ENCODE measurements at regions not wholly inside any gene's neighbourhood (a gene's known extent, or its start where the extent isn't known, plus 50 kb on each side); places are given as distances from the start of the nearest gene placed in this dataset.

- H3K4me3 ChIP-seq (ENCODE audit: low read depth, poor library complexity, severe bottlenecking): no peak overlapping the region
- WGBS, 2 donors: 53 to 62% methylated on average over 7 of the region's 7 CpGs
- TF ChIP-seq POLR2A (IDR thresholded peaks at IDR 0.05) (no peak), CTCF (IDR thresholded peaks at IDR 0.05) (no peak)
- no peak for DNase-seq (ENCODE audit: low spot score in 2 of 2)
- intact Hi-C loops (cut with DNase I; ENCODE audit: low total_unique reads): no loop called here
These were observed 194.4 kb downstream of the DEPDC1B start for GRCh38 chr5:60505373-60506171.

DNA sequence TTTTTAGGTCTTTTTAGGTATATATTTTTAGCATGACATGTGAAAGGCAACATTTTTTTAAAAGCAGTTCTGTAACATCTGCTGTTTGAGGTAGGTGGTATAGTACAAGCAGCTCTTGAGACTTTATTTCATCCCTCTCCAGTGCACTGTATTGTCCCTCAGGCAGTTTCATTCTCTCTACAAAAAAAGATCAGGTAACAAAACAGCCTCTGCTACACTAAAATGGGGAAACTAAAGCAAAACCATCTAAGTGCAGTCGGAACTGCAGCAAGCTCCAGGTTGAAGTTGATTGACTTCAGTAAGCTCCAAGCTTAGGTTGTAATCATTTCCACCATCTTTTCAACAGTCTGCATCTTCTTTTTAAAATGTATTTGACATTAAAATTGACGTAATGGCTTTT lies 195.6 kb downstream of the DEPDC1B start:
- no peak overlapping the region for H3K4me3 ChIP-seq (ENCODE audit: low read depth, poor library complexity, severe bottlenecking)
- intact Hi-C loops (cut with DNase I; ENCODE audit: low total_unique reads): no loop called here
- no peak for DNase-seq (ENCODE audit: low spot score in 2 of 2)
- WGBS, 2 donors: 87 to 89% methylated on average over 2 of the region's 2 CpGs
- TF ChIP-seq POLR2A (IDR thresholded peaks at IDR 0.05): no peak
- TF ChIP-seq CTCF (IDR thresholded peaks at IDR 0.05): no peak

GRCh38 chr5:60503771-60504170 lies 196.2 kb downstream of the DEPDC1B start:
- DNase-seq (ENCODE audit: low spot score in 2 of 2): no peak
- TF ChIP-seq CTCF (IDR thresholded peaks at IDR 0.05): no peak
- no peak for TF ChIP-seq POLR2A (IDR thresholded peaks at IDR 0.05)
- 68 to 76% methylated on average over 2 of the region's 2 CpGs for WGBS, 2 donors
- no peak overlapping the region for H3K4me3 ChIP-seq (ENCODE audit: low read depth, poor library complexity, severe bottlenecking)
- intact Hi-C loops (cut with DNase I; ENCODE audit: low total_unique reads): no loop called here

GRCh38 chr5:60497706-60498500 lies 202.1 kb downstream of the DEPDC1B start:
- H3K4me3 ChIP-seq (ENCODE audit: low read depth, poor library complexity, severe bottlenecking): no peak overlapping the region
- TF ChIP-seq POLR2A (IDR thresholded peaks at IDR 0.05): no peak
- no peak for TF ChIP-seq CTCF (IDR thresholded peaks at IDR 0.05)
- no peak for DNase-seq (ENCODE audit: low spot score in 2 of 2)
- intact Hi-C loops (cut with DNase I; ENCODE audit: low total_unique reads): no loop called here
- 44% methylated on average over 4 of the region's 4 CpGs for WGBS, 2 donors

DNA sequence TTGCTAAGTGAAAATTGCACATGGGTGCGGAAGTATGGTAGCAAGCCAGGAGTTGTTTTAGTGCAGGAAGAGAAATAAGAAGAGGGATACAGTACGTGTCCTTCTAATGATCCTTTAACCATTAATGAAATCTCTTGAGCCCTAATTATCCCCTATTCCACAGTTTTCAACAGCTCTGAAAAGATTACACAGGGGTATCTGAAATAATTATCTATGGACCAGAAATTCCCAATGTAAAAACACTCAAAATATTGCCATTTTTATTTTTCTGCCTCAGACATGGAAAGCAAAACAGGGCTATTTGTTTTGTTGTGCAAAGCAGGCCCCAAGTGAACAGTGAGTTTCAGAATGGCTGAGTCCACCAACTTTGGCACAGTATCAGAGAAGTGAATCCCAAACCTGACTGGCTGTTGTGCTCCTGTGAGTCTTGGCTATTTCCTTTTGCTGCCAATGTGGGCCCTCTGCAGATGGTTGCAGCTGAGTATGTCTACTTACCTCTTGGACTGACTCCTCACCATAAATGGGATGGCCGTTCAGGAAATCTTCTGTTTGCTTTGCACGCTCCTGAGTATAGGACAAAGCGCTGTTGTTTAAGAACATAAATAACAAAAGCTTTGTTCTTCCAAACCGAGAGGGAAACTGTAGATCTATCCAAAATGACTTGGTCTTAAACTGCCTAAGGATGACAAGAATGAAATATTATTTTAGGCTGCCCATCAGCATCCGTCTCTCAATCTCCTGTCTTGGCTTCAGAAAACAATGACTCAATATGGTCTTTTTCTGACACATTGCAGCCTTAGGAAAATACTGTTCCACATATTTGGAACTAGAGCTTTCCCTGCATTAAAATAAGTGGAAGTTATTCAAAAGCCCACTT lies 204.1 kb downstream of the DEPDC1B start:
- TF ChIP-seq POLR2A (IDR thresholded peaks at IDR 0.05) (no peak), CTCF (IDR thresholded peaks at IDR 0.05) (no peak)
- intact Hi-C loops (cut with DNase I; ENCODE audit: low total_unique reads): no loop called here
- WGBS, 2 donors: 62 to 67% methylated on average over 7 of the region's 7 CpGs
- no peak for DNase-seq (ENCODE audit: low spot score in 2 of 2)
- no peak overlapping the region for H3K4me3 ChIP-seq (ENCODE audit: low read depth, poor library complexity, severe bottlenecking)
